Kidney glomerular epithelial cell (primary cell): ENCODE measurements at regions not wholly inside any gene's neighbourhood (a gene's known extent, or its start where the extent isn't known, plus 50 kb on each side); places are given as distances from the start of the nearest gene placed in this dataset.
A peak's percentile ranks its signal among the peaks of the same experiment; 100 is the strongest.
"Not testable (repeated sequence)": the region's sequence is repeated elsewhere in the genome, so short reads cannot be mapped to it uniquely, and the experiment has no call there.

Source experiments
- DNase-seq: peaks from one replicate; lab custom pipeline; 2025; lab: John Stamatoyannopoulos, UW

DNA sequence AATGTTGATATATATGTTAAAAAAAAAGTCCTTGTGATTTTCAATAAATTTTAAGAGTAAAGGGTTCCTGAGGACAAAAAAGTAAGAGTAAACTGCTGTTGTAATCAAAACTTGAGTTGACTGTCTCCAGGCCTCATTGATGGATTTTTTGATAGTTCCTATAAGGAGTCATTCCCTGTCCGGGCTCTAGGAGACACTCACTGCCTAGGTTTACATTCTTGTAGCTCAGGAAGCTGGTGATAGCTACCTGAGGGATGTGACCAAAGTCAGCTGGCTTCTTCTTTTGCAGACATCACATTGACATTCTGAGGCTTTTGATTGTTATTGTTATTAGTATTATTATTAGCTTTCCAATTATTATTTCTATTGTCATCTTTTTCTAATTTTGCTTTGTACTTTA is 116.5 kb upstream of the FBXL7 start:
- peak; percentile 31 for DNase-seq

DNA sequence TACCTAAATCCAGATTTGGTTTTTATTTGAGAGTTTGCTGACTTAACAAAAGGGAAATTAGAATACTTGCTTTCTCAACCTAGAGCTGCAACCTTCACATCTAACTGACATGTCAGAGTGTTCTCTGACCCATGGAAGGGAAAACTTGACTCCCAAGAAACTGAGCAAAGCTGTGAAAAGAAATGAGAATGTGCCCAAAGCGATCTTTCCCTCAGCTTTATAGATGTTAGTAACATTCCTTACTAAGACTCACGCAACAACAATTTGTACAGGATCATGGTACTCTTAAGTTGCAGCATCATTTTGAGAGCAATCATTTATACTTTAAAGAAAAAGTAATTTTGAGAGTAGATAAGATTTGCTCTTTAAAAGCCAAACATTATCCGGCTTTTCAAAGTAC is 117.0 kb upstream of the FBXL7 start:
- no peak for DNase-seq

DNA sequence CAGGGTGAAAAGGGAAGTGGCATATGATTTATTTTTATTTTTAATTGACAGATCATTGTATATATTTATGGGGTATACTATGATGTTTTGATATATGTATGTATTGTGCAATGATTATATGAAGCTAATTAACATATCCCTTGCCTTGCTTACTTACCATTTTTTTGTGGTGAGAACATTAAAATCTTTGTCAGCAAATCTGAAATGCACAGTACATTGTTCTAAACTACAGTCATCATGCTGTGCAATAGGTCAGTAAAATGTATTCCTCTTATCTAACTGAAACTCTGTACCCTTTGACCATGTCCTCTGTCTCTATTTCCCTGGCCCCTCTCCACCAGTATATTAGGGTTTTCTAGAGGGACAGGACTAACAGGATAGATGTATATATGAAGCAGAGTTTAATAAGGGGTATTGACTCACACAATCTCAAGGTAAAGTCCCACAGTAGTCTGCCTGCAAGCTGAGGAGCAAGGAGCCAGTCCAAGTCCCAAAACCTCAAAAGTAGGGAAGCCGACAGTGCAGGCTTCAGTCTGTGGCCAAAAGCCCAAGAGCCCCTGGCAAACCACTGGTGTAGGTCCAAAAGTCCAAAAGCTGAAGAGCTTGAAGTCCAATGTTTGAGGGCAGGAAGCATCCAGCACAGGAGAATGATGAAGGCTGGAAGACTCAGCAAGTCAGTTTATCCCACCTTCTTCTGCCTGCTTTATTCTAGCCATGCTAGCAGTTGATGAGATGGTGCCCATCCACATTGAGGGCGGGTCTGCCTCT is 122.2 kb upstream of the FBXL7 start:
- DNase-seq = no peak

DNA sequence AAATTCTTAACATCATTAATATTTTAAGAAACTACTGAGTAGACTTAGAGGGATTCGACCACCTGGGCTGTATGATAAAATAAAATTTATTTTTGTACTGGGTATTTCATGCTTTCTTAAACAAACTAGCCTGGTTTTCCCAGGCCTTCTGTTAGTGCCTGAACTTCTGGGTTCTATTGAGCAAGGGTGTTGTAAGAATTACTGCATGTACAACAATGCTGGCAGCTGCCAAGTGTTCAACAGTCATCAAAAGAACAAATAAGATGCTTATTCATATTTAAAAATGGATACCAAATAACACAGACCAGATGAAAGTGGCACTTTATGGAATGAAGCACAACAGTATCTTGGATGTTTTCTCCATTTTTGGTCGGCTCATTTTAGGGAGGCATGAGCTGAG is 123.2 kb upstream of the FBXL7 start:
- no peak for DNase-seq

DNA sequence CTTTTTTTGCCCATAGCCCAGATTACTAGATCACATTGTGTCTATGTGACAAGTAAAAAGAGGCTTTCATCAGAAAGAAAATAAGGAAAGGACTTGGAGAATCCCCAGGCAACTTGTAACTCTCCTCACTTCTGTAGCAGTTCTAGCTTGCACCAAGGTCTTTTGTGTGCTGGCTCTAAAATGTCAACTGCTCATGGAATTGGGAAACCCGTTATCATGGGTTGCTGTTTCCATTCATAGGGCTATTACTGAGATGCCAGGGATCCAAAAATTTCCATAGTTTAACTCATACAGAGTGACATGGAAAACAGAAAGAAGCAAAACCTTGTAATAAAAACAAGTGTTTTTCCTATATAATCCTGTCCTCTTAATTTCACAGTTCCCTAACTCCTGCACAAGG is 123.9 kb upstream of the FBXL7 start:
- no peak for DNase-seq

DNA sequence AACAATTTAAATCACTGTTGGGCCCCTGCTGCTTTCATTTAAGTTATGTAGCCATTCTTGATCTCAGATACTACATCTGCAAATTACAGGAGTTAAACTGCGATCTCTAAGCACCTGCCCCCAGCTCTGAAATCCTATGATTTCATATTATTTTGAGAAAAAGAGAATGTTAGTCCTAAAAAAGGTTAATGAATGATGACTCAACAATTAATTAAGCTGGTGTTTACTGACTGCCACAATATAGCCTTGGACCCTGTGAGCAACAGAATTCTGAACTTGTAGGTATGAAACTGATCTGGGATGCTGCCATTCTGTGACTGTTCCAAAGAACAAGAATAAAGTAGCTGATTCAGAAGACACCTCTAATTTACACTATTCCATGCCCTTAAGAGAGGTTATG is 124.4 kb upstream of the FBXL7 start:
- DNase-seq = no peak

DNA sequence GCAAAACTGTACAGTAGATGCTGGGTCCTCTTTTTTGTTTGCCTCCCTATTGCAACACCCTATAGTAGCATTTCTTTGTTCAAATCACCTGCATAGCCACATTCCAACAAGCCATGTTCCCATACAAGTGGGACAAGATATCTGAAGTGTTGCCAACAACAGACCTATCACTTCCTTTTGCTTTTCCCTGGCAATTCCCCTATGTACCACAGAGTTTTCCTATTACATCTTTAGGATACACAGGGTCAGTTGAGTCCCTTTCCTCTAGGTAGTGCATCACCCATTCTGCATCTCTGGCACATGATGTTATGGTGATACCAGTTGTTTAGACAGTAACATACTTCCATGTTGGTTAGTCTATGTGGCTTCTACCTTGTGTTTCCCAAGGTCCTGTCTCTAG is 125.1 kb upstream of the FBXL7 start:
- DNase-seq = no peak

DNA sequence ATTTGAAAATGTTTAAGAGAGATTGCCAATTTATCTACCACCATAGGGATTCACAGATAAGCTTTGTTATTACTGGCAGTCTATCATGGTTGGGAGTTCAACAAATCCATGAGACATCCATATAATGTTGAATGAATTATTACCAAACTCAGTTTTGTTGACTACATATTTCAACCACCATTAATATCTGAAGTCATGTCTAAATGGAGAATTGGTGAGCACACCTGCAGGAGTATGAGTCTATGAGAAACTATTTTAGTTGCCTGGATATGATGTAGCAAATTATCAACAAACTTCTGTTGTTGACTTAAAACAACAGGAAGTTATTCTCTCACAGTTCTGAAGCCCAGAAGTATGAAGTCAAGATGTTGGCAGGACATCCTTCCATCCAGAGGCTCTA is 126.8 kb upstream of the FBXL7 start:
- DNase-seq = no peak

DNA sequence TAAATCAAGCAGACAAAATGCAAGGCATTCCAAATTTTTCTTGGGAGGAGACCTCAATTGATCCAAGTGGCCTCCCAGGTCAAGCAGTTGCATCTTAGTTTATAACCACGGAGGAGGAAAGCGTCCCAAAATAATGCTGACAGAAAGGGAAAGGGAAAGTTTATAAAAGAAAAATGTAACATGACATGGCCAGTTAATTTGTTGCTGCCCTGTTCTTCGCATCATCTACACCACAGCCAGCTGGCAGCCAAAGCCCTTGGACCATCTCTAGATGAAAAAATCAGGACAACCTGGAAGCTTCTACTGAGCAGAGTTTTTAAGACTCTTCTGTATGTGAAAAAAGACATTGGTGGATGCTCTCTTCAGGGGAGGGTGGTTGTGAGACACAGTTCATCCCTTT is 128.8 kb upstream of the FBXL7 start:
- no peak for DNase-seq

DNA sequence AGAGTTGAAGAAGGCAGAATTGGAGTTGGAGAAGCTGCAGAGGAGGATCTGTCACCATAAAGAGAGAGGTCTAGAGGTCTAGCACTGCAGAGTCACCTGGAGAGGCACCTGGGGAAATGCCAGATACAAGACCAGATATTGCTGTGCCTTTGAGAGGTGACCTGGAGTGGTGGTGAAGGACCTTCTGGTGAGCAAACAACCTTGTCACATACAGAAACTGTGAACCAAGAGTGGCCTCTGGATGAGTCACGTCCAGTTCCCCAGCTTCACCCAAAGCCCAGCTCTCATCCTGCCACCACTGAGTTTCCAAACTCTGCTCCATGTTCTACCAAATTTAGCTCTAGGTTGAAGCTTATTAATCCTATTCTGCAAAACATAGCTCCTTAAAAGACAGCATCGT is 131.1 kb upstream of the FBXL7 start:
- DNase-seq = no peak

DNA sequence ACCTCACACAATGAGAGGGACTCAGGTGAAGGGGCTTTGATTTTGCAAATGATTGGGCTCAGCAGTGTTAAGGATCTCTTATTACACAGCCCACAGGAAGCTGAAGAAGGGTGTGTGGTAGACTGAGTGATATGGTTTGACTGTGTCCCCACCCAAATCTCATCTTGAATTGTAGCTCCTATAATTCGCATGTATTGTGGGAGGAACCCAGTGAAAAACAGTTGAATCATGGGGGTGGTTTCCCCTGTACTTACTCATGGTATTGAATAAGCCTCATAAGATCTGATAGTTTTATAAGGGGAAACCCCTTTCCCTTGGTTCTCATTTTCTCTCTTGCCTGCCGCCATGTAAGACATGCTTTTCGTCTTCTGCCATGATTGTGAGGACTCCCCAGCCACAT is 132.5 kb upstream of the FBXL7 start:
- DNase-seq = no peak

DNA sequence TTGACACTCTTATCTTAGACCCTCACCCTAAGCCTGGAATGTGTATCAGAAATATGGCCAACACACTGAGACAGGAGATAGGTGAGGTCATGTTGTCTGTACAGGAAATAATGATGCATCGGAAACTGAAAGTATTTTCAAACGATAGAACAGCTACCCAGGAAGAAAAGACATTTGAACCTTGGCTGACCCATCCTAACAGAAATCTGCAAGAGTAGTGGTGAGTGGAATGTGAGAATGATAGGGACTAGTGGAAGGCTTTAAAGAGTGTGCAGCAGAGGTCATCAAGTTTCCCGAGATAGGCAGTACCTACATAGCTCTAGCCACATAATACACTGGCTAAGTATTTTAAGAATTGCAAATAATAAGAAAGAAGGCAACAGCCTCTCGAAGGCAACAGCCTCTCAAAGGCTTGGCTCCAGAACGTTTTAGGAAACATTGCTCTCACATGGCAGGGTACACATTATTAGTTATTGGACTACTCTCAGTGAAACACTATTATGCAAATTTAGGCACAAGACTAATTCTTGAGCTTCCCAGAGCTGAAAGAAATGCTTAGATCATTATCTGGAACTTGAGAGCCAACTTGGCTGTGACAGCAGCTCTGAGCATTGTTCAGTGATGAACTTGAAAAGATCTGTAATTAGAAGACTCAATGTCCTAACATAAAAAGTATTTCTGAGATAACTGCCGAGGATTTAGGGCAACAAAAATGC is 133.1 kb upstream of the FBXL7 start:
- DNase-seq = no peak

DNA sequence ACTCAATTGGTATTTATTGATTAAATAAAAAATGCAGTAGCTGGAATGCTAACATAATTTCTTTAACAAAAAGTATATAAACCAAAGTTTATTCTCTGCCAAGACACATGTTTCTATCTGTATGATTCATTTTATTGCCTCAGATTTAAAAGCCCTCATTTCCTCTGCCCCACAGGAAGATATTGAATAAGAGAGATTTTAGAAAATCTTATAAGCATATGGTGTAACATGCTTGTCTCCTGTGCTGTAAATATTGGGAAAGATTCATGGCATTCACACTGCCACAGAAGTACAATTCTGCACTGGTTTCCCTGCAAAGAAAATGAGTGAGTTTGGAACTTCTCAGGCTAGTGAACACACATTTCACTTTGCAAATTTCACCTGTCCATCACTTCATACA is 134.9 kb upstream of the FBXL7 start:
- DNase-seq = no peak

DNA sequence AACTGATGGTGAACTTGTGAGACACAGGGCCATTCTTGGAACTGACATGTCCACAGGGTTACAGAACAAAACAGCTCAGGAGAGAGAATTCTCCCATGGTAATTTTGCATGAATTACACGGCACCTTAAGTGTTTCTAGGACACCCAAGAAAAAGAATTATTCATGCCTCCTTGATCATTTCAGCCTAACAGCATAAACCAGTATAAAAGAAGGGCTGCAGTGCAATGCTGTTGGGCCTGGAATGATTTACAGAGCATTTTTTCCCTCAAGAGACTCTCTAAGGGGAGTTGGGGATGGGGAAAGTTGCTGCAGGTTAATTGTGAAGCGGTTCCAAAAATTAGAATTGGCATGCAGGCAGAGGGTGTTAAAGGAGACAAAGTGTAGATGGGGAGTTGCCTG is 136.4 kb upstream of the FBXL7 start:
- DNase-seq = no peak

DNA sequence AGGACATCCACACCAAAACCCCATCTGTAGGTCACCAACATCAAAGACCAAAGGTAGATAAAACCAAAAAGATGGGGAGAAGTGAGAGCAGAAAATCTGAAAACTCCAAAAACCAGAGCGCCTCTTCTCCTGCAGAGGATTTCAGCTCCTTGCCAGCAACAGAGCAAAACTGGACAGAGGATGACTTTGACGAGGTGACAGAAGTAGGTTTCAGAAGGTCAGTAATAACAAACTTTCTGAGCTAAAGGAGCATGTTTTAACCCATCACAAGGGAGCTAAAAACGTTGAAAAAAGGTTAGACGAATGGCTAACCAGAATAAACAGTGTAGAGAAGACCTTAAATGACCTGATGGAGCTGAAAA is 142.9 kb upstream of the FBXL7 start:
- not testable (repeated sequence) for DNase-seq

DNA sequence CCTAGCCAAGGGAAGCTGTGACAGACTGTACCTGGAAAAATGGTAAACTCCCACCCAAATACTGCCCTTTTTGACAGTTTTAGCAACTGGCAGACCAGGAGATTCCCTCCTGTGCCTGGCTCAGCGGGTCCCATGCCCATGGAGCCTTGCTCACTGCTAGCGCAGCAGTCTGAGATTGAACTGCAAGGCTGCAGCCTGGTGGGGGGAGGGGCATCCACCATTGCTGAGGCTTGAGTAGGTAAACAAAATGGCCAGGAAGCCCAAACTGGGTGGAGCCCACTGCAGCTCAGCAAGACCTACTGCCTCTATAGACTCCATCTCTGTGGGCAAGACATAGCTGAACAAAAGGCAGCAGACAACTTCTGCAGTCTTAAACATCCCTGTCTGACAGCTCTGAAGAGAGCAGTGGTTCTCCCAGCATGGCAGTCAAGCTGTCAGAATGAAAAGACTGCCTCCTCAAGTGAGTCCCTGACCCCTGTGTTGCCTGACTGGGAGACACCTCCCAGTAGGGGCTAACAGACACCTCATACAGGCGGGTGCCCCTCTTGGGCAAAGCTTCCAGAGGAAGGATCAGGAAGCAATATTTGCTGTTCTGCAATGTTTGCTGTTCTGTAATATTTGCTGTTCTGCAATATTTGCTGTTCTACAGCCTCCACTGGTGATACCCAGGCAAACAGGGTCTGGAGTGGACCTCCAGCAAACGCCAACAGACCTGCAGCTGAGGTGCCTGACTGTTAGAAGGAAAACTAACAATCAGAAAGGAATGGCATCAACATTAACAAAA is 143.5 kb upstream of the FBXL7 start:
- not testable (repeated sequence) for DNase-seq

DNA sequence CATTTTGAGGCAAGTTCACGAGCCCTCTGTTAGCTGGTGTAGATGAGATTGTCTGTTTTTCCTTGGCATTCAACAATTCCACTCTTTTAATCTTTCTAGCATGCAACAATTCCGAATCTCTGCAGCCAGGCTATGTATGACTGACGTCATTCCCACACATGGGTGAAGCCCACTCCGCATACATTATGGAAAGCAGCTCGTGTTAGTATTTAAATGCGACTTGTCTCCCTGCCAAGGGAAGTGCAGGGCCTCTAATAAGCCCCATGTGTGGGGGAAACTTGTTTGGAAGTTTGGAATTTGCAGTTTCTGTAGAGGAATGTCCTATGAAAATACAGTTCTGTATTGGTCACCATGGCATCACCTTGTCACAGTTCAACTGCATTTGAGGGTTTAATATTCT is 146.0 kb upstream of the FBXL7 start:
- DNase-seq = peak; percentile 45

DNA sequence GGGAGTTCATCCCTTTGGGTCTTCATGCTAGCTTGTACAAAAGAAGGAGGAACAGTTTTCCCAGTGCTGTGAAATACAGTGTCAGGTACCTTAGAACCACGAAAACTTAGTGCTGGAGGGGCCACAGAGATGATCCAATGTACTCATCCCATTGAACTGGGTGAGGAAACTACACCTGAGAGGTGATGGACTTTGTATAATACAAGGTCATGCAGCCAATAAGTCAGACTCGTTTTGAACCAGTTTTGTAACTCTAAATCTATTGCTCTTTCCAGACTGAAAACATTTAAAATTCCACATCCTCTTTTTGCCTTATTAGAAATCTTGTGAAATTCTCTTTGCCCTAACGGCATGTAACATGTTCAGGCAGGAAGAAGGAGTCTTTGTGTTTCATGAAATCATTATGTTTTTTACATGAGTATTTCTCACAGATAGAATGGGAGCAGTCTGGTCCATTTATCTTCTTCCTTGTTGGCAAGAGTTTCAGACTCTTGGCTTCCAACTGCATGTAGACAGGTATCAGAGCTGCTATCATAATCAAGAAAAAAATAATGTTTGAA is 146.8 kb upstream of the FBXL7 start:
- DNase-seq = no peak

DNA sequence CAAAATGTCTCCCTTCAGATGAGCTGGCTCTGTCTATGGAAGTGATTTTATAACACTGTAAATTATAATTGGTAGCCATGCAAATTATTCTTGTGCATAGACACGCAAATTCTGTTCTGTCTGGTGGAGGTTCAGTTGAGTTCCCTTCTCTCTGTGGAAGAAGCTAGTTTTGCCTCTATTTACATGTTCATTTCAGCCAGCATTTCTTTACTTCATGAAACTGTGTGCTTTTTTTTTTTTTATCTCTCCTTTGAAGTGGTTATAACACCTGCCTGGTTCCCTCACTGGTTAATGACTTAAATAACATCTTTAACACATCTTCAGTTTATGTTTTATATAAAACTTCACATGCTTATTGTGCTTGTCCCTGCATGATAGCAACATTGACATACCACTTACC is 149.4 kb upstream of the FBXL7 start:
- DNase-seq = no peak

DNA sequence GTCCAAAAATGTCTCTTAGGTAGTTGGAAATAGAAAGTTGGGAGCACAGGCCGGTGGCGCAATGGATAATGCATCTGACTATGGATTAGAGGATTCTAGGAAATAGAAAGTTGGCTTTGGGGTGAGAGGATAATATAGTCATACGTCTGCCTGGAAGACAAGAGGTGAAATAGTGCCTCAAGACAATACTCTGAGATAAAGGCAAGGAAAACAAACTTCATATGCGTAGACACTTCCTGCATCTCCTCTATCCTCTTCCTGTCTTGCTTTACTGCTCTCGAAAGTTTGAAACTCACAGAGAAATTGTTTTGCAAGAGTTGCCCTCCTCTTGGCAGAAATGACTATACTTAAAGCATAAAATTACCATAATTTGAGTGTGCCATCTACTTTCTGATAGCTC is 153.2 kb upstream of the FBXL7 start:
- DNase-seq = no peak

DNA sequence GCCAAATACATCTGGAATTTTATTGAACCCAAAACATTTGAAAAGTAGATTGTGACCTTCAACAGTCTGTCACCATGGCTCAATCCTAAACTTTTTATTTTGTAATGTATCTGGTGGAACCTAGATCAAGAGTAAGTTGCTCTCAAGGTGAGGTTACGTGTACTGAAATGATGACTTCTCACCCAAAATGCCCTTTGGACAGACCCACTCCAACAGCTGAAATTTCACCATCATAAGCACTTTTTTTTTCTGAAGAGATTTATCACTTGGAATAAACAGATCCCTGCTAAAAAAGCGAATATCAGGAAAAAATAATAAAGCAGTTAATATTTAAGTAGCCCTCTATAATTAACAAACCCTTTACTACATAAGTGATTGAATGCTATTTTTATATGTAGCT is 155.0 kb upstream of the FBXL7 start:
- no peak for DNase-seq

DNA sequence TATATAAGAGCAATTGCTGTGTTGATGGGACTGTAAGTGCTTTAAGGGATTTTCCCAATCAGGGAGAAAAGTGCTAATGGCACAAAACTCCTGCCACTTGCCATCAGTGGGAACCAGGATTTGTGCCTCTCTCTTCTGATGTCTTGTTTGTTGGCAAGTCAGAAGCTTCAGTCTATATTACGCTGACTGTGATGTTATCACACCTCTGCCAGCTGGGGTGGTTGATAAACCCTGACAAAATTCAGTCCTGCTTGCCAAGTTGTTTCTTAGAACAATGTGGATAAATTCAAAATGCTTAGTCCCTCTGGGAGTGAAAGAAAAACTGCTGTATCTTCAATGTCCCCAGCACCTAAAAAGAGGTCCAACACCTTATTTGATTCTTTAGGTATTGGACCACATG is 161.4 kb upstream of the FBXL7 start:
- no peak for DNase-seq
